ENCODE measurements at regions not wholly inside any gene's neighbourhood (a gene's known extent, or its start where the extent isn't known, plus 50 kb on each side); places are given as distances from the start of the nearest gene placed in this dataset.

GRCh38 chr4:187782286-187782824 is 213.2 kb upstream of the ZFP42 start:
- no peak for TF ChIP-seq CEBPB (IDR thresholded peaks at IDR 0.05)
- no peak for TF ChIP-seq USF1 (IDR thresholded peaks at IDR 0.05)
- no peak for TF ChIP-seq MAX (IDR thresholded peaks at IDR 0.05)
- no peak for TF ChIP-seq NFIC (IDR thresholded peaks at IDR 0.05)
- TF ChIP-seq TCF12 (IDR thresholded peaks at IDR 0.05; ENCODE audit: low read depth), result no peak
- TF ChIP-seq CREB1 (IDR thresholded peaks at IDR 0.05; ENCODE audit: low read depth), result no peak
- TF ChIP-seq YY1 (IDR thresholded peaks at IDR 0.05; ENCODE audit: low read depth), result no peak
- TF ChIP-seq ZBTB7A (IDR thresholded peaks at IDR 0.05; ENCODE audit: low read depth), result no peak
- TF ChIP-seq TEAD4 (IDR thresholded peaks at IDR 0.05), result no peak
- TF ChIP-seq EP300 (IDR thresholded peaks at IDR 0.05; ENCODE audit: borderline replicate concordance), result no peak
- no peak for TF ChIP-seq EGR1 (IDR thresholded peaks at IDR 0.05)
- TF ChIP-seq RAD21 (IDR thresholded peaks at IDR 0.05; ENCODE audit: low read depth), result no peak
- no peak for TF ChIP-seq FOXM1 (IDR thresholded peaks at IDR 0.05; ENCODE audit: borderline replicate concordance, low read depth)
- no peak for TF ChIP-seq TAF1 (IDR thresholded peaks at IDR 0.05; ENCODE audit: low read depth)
- no peak for TF ChIP-seq REST (IDR thresholded peaks at IDR 0.05; ENCODE audit: low read depth)

GRCh38 chr4:187786190-187786589 is 209.4 kb upstream of the ZFP42 start:
- TF ChIP-seq YY1 (IDR thresholded peaks at IDR 0.05; ENCODE audit: low read depth), result no peak
- TF ChIP-seq MAX (IDR thresholded peaks at IDR 0.05), result no peak
- no peak for TF ChIP-seq CREB1 (IDR thresholded peaks at IDR 0.05; ENCODE audit: low read depth)
- no peak for TF ChIP-seq REST (IDR thresholded peaks at IDR 0.05; ENCODE audit: low read depth)
- TF ChIP-seq EP300 (IDR thresholded peaks at IDR 0.05; ENCODE audit: borderline replicate concordance), result no peak
- TF ChIP-seq EGR1 (IDR thresholded peaks at IDR 0.05), result no peak
- no peak for TF ChIP-seq TCF12 (IDR thresholded peaks at IDR 0.05; ENCODE audit: low read depth)
- TF ChIP-seq ZBTB7A (IDR thresholded peaks at IDR 0.05; ENCODE audit: low read depth), result no peak
- TF ChIP-seq TEAD4 (IDR thresholded peaks at IDR 0.05), result no peak
- TF ChIP-seq NFIC (IDR thresholded peaks at IDR 0.05), result no peak
- TF ChIP-seq USF1 (IDR thresholded peaks at IDR 0.05), result no peak
- TF ChIP-seq TAF1 (IDR thresholded peaks at IDR 0.05; ENCODE audit: low read depth), result no peak

- TF ChIP-seq TEAD4 (IDR thresholded peaks at IDR 0.05) (no peak), YY1 (IDR thresholded peaks at IDR 0.05; ENCODE audit: low read depth) (no peak), RAD21 (IDR thresholded peaks at IDR 0.05; ENCODE audit: low read depth) (no peak), EGR1 (IDR thresholded peaks at IDR 0.05) (no peak), CREB1 (IDR thresholded peaks at IDR 0.05; ENCODE audit: low read depth) (no peak), REST (IDR thresholded peaks at IDR 0.05; ENCODE audit: low read depth) (no peak), NFIC (IDR thresholded peaks at IDR 0.05) (no peak), USF1 (IDR thresholded peaks at IDR 0.05) (no peak), TCF12 (IDR thresholded peaks at IDR 0.05; ENCODE audit: low read depth) (no peak), ZBTB7A (IDR thresholded peaks at IDR 0.05; ENCODE audit: low read depth) (no peak), TAF1 (IDR thresholded peaks at IDR 0.05; ENCODE audit: low read depth) (no peak)
These were observed 206.5 kb upstream of the ZFP42 start for GRCh38 chr4:187789078-187789477.

- no peak for TF ChIP-seq MAX (IDR thresholded peaks at IDR 0.05)
- no peak for TF ChIP-seq TAF1 (IDR thresholded peaks at IDR 0.05; ENCODE audit: low read depth)
- no peak for TF ChIP-seq TEAD4 (IDR thresholded peaks at IDR 0.05)
- no peak for TF ChIP-seq TCF12 (IDR thresholded peaks at IDR 0.05; ENCODE audit: low read depth)
- no peak for TF ChIP-seq EP300 (IDR thresholded peaks at IDR 0.05; ENCODE audit: borderline replicate concordance)
- no peak for TF ChIP-seq YY1 (IDR thresholded peaks at IDR 0.05; ENCODE audit: low read depth)
- TF ChIP-seq ZBTB7A (IDR thresholded peaks at IDR 0.05; ENCODE audit: low read depth), result no peak
- no peak for TF ChIP-seq REST (IDR thresholded peaks at IDR 0.05; ENCODE audit: low read depth)
- TF ChIP-seq EGR1 (IDR thresholded peaks at IDR 0.05), result no peak
- no peak for TF ChIP-seq CREB1 (IDR thresholded peaks at IDR 0.05; ENCODE audit: low read depth)
- TF ChIP-seq FOXM1 (IDR thresholded peaks at IDR 0.05; ENCODE audit: borderline replicate concordance, low read depth), result no peak
These were observed 199.8 kb upstream of the ZFP42 start for GRCh38 chr4:187795737-187796136.

Measured in Ishikawa (cell line).